NCI-H82 treated with DMSO at 0.1 percent for 48 hours (cell line): ENCODE measurements at regions not wholly inside any gene's neighbourhood (a gene's known extent, or its start where the extent isn't known, plus 50 kb on each side); places are given as distances from the start of the nearest gene placed in this dataset.
"Not testable (repeated sequence)": the region's sequence is repeated elsewhere in the genome, so short reads cannot be mapped to it uniquely, and the experiment has no call there.

Experiments
- DNase-seq: peaks from one replicate; lab custom pipeline; 2025; ENCODE audit not compliant: unreplicated experiment; lab: John Stamatoyannopoulos, UW

- no peak for DNase-seq
Observed at GRCh38 chr4:125573786-125574185, 259.0 kb downstream of the FAT4 start.

GRCh38 chr4:125582302-125582701 lies 267.5 kb downstream of the FAT4 start:
- DNase-seq = no peak

- DNase-seq = no peak
Observed at GRCh38 chr4:125590158-125590557, 275.4 kb downstream of the FAT4 start.

- no peak for DNase-seq
Observed at GRCh38 chr4:125591290-125591689, 276.5 kb downstream of the FAT4 start.

DNA sequence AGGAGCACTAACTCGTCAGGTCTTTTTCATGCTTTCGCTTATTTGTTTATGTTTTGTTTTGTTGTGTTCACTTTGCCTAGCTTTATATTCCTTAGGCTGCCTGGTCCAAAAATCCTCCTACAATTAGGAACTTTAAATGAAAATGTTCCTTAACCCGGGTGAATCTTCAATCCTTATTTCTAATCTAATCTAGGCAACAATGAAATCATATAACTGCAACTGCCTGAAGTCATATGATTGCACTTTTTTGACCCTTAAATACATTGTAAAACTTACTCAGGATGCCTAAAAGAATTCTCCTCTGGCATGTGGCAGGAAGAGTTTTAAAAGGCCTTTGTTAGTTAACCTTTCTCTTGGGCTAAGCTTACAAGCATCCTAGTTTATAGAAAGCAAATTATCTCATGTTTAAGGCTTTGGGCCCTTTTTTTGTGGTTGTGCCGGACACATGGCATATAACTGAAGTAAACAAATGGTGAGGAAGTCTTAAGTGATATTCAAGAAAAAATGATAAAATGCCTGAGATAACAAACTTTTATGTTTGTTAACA lies 279.4 kb downstream of the FAT4 start:
- no peak for DNase-seq

GRCh38 chr4:125605926-125606325 lies 291.2 kb downstream of the FAT4 start:
- DNase-seq = not testable (repeated sequence)

- DNase-seq = no peak
Observed at GRCh38 chr4:125620066-125620860, 305.5 kb downstream of the FAT4 start.

DNA sequence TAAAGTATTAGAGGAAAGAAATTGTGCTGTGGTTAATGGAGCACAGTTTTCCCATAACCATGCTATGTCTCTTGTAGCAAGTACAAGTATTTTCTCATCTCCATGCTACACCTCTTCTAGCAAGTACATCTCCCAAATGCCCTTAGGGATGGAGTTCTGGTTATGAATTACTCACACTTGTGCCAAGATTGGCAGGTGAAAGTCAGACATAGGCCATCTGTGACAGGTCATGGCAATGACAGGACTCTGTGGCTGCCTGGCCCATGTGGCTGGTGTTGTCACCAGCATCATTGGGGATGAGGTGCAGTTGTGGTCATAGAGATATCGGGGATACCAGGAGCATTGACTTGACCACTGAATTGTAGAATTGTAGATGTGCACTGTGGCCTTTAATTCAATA lies 310.2 kb downstream of the FAT4 start:
- no peak for DNase-seq

DNA sequence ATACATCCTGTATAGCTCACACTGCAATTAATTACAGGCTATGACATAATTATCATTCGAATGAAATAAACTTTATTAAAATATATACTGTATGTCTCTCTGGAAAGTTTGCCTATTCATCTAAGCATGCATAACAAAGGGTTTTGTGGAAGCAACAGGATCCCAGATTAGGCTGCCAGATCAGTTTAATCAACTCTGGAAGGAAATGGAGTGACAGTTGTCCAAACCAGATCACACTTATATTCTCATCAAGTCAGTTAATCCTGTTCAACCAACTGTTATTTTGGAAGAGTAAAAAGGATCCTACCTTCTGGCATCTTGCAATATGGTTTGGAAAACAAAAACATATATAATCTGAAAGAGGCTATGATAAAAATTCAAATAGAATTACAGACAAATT lies 312.2 kb downstream of the FAT4 start:
- peak; percentile 52 for DNase-seq

DNA sequence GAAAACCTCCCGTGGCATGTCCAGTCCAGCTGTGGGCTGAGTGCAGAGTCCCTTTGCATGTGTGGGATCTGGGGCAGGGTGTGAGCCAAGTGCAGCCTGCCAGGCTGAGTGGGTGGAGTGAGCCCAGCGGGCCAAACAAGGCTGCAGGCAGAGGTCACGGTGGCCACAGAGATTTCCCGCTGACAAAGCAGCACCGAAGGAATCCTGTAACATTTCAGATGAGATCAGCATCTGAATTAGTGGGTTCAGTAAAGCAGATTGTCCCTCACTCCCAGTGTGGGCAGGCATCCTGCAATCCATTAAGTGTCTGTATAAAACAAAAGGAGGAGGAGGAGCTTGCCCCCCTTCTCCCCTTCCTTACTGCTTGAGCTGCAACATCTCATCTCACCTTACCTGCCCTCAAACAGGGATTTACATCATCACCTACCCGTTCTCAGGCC lies 324.4 kb downstream of the FAT4 start:
- DNase-seq = no peak

GRCh38 chr4:125641611-125642010 lies 326.9 kb downstream of the FAT4 start:
- DNase-seq = no peak

GRCh38 chr4:125642645-125643044 lies 327.9 kb downstream of the FAT4 start:
- no peak for DNase-seq

GRCh38 chr4:125649452-125649851 lies 334.7 kb downstream of the FAT4 start:
- no peak for DNase-seq

DNA sequence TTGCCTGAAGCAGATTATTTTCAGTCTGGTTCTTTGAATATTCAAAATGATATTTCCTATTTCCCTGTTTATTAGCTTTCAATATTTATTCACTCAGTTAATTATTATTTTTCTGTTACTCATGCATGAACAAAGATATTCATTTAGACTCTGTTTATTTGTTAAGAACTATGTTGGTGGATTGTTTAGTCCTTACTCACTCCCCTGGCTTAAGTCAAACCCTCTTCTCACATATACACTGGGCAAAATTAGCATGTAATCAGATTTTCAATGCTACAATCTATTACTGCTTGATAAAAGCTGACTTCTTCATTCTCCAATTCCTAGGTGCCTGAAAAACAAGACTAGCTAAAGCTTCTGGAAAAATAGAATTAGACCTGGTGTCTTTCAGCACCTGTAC lies 335.8 kb downstream of the FAT4 start:
- DNase-seq = no peak

DNA sequence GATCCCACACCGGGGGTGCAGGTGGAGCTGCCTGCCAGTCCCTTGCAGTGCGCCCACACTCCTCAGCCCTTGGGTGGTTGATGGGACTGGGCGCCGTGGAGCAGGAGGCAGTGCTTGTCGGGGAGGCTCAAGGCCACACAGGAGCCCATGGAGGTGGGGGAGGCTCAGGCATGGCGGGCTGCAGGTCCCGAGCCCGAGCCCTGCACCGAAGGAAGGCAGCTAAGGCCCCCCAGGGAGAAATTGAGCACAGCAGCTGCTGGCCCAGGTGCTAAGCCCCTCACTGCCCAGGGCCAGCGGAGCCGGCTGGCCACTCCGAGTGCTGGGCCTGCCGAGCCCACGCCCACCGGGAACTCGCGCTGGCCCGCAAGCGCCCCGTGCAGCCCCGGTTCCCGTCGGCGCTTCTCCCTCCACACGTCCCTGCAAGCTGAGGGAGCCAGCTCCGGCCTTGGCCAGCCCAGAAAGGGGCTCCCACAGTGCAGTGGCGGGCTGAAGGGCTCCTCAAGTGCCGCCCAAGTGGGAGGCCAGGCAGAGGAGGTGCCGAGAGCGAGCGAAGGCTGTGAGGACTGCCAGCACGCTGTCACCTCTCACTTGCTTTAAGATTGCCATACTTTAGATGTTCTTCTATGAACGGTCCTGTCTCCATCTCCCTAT lies 337.1 kb downstream of the FAT4 start:
- not testable (repeated sequence) for DNase-seq

GRCh38 chr4:125658773-125659172 lies 344.0 kb downstream of the FAT4 start:
- DNase-seq = no peak

DNA sequence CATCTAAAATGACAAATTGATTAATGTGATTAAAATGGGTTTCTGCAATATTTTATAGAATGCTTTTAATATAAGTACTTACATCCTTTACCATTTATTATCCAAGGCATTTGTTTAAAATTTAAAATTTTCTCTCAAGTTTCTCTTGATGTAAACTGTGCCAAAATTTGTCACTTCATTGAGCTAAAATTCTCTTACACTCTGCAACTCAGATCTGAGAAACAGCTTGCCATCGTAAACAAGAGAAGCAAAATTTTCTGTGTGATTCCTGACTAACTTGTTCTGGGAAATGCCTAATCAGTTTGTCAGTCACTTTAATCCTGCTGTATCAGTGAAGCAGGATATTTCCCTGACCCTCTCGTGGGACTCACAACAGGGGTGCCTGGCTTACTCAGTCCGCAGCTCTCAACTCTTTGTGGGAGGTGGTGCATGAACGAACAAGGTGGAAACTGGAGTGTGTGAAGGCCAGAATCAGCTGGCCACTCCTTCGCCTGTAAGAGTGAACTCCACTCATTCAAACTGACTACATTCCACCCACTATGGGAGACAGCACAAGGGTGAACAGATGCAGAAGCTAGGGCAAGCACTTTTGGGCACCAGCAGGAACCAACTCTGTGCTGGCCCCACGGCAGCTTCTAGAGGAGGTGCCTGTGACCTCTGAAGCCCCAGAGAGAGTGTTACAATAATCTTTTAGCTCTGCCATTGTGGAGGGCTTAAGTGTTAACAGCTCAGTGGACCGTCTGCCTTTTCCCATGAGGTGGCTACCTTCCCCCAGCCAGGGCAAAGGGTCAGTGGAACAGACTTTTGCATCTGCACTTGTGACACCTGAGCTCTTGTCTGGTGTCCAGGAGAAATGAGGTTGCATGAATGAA lies 349.4 kb downstream of the FAT4 start:
- DNase-seq = no peak

DNA sequence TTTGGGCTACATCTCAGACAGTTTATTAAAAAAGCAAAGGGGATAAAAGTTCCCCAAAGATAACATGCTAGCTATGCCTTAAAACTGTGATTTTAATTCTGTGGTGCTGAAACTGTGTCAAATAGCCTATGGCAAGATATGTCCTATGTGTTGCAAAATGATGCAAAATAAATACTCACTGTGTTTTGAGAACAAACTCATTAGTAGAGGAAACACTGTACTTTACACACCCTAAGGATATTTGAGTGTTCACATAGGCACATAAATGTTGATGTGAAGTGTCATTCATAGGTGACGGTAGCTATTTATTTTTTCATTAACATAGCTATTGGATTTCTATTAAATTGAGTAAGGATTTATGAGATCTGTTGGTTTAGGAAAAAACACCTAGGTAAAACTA lies 351.9 kb downstream of the FAT4 start:
- no peak for DNase-seq

GRCh38 chr4:125676156-125676555 lies 361.4 kb downstream of the FAT4 start:
- no peak for DNase-seq

- DNase-seq = no peak
Observed at GRCh38 chr4:125676583-125676982, 361.8 kb downstream of the FAT4 start.

DNA sequence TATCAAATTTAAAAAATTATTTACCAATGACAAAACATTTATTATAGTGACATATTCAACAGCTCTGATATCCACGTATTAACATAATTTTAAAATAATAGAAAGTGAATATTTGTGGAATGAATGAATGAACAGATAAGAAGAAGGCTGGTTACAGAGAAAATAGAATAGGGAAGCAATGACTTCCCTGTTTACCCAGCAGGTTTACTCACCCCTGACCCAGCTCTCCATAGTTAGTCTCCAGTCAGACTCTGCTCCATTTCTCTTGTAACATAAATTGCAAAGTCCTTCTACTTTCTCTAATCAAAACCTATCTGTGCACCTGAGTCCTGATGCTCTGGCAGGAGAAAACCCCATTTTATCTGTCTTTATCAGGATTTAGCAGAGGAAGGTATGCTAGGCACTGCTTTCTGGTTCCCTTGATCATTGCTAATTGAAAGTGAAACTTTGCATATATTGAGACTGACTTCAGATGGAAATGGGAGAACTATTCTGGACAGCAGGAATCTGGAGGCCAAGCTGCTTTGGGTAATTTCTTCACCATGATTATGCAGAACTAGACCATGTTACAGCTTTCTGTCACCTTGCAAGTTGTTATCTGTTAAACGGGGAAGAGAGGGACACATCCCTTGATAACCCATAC lies 363.0 kb downstream of the FAT4 start:
- DNase-seq = no peak
